H1 (cell line): ENCODE measurements at regions not wholly inside any gene's neighbourhood (a gene's known extent, or its start where the extent isn't known, plus 50 kb on each side); places are given as distances from the start of the nearest gene placed in this dataset.

Experiments
- CTCF ChIA-PET: fragments of 300-600 bp; sonication (Branson Sonifier 250); formaldehyde crosslinking; loops from one replicate; lab custom pipeline; 2021; ENCODE audit not compliant: partially characterized antibody; lab: Charles Lee
- POLR2A ChIA-PET: fragments of 300-600 bp; sonication (Branson Sonifier 250); formaldehyde crosslinking; loops from one replicate; lab custom pipeline; 2021; ENCODE audit warnings: inconsistent platforms; ENCODE audit not compliant: partially characterized antibody; lab: Charles Lee
- DNase-seq, 2 experiments: peaks; one replicate each; pipeline versions ENCODE4 v3.0.0 to v3.0.0-alpha.2; 2010 to 2022; ENCODE audit warnings: low spot score in 2 of 2, low read depth in 1 of 2, mixed read lengths in 1 of 2
- FAIRE-seq: peaks from 2 replicates; lab custom pipeline; 2011; peaks lifted over from hg19 to GRCh38; lab: Jason Lieb, UNC
- H2AFZ ChIP-seq: 2 replicates; pipeline ENCODE4 v1.8.1; 2012; ENCODE audit warnings: low read length, inconsistent platforms
- H2AK5ac ChIP-seq: 2 replicates; pipeline ENCODE4 v1.6.1; 2013; ENCODE audit warnings: low read depth, low read length
- H2BK120ac ChIP-seq: replicated peaks from 2 replicates; pipeline ENCODE3; 2013; ENCODE audit warnings: low read depth, low read length, inconsistent platforms
- H2BK12ac ChIP-seq: 2 replicates; pipeline ENCODE4 v1.6.1; 2013; ENCODE audit warnings: low read depth, low read length
- H2BK15ac ChIP-seq: 2 replicates; pipeline ENCODE4 v1.6.1; 2013; ENCODE audit warnings: low read length
- H2BK20ac ChIP-seq: 2 replicates; pipeline ENCODE4 v1.6.1; 2013; ENCODE audit warnings: low read length
- H2BK5ac ChIP-seq: 2 replicates; pipeline ENCODE4 v1.6.1; 2013; ENCODE audit warnings: low read depth, low read length
- H3K14ac ChIP-seq: 2 replicates; pipeline ENCODE4 v1.6.1; 2013; ENCODE audit warnings: inconsistent platforms; ENCODE audit not compliant: insufficient read length
- H3K18ac ChIP-seq: 2 replicates; pipeline ENCODE4 v1.6.1; 2013; ENCODE audit warnings: low read length; ENCODE audit errors: extremely low read depth
- H3K23ac ChIP-seq: 2 replicates; pipeline ENCODE4 v1.6.1; 2013; ENCODE audit warnings: inconsistent platforms; ENCODE audit not compliant: insufficient read length
- H3K23me2 ChIP-seq: 2 replicates; pipeline ENCODE4 v1.6.1; 2013; ENCODE audit warnings: low read depth, low read length
- H3K27ac ChIP-seq: 2 replicates; pipeline ENCODE4 v1.6.1; 2011; ENCODE audit warnings: low read depth, low read length, inconsistent platforms
- H3K27me3 ChIP-seq, 4 experiments: replicated peaks in 1 of 4; 1 replicate in 1 of 4; 2 replicates in 3 of 4; pipeline versions ENCODE4 v1.6.1 to v1.8.1; 2011 to 2013; ENCODE audit warnings: low read length in 3 of 4, mild to moderate bottlenecking in 3 of 4, inconsistent platforms in 2 of 4, mixed read lengths in 2 of 4, moderate library complexity in 1 of 4; ENCODE audit not compliant: control insufficient read depth in 3 of 4, insufficient read depth in 3 of 4; ENCODE audit errors: extremely low read depth in 1 of 4
- H3K36me3 ChIP-seq, 4 experiments: 2 replicates each; pipeline versions ENCODE4 v1.6.1 to v1.8.1; 2011 to 2013; ENCODE audit warnings: mild to moderate bottlenecking in 4 of 4, low read length in 3 of 4, moderate library complexity in 2 of 4, control low read depth in 1 of 4, inconsistent platforms in 1 of 4; ENCODE audit not compliant: insufficient read depth in 4 of 4, control insufficient read depth in 2 of 4
- H3K4ac ChIP-seq: replicated peaks from 2 replicates; pipeline ENCODE3; 2013; ENCODE audit warnings: low read length, low read depth, mixed read lengths, inconsistent platforms; ENCODE audit not compliant: insufficient read length
- H3K4me1 ChIP-seq, 4 experiments: replicated peaks in 1 of 4; 1 replicate in 1 of 4; 2 replicates in 3 of 4; pipeline versions ENCODE4 v1.6.1 to v1.8.1; 2011 to 2013; ENCODE audit warnings: low read length in 3 of 4, inconsistent platforms in 2 of 4, mixed read lengths in 1 of 4; ENCODE audit not compliant: insufficient read depth in 4 of 4, control insufficient read depth in 3 of 4
- H3K4me2 ChIP-seq, 2 experiments: 2 replicates each; pipeline versions ENCODE4 v1.6.1 to v1.8.1; 2011 to 2013; ENCODE audit warnings: low read depth in 2 of 2, low read length in 2 of 2, control low read depth in 1 of 2, inconsistent platforms in 1 of 2, mild to moderate bottlenecking in 1 of 2; ENCODE audit not compliant: insufficient read depth in 1 of 2
- H3K4me3 ChIP-seq, 4 experiments: fragments of 200-600, 300-600 bp in 1 of 4; sonication (generic), shearing (Covaris generic), sonication (Bioruptor Twin) in 1 of 4; 2 replicates each; pipeline versions ENCODE4 v1.5.1 to v1.8.1; 2011 to 2016; ENCODE audit warnings: low read length in 4 of 4, low read depth in 3 of 4, control low read depth in 2 of 4, inconsistent platforms in 2 of 4, mild to moderate bottlenecking in 2 of 4, mixed read lengths in 1 of 4, moderate library complexity in 1 of 4; ENCODE audit not compliant: insufficient read depth in 2 of 4; ENCODE audit errors: extremely low read depth in 1 of 4
- H3K56ac ChIP-seq: replicated peaks from 2 replicates; pipeline ENCODE3; 2013; ENCODE audit warnings: low read depth, mild to moderate bottlenecking, mixed read lengths, low read length, inconsistent platforms; ENCODE audit not compliant: insufficient read length
- H3K79me1 ChIP-seq: 2 replicates; pipeline ENCODE4 v1.6.1; 2013; ENCODE audit warnings: low read depth, low read length, control low read depth
- H3K79me2 ChIP-seq, 2 experiments: 2 replicates each; pipeline versions ENCODE4 v1.6.1 to v1.8.1; 2012 to 2013; ENCODE audit warnings: low read length in 2 of 2, mild to moderate bottlenecking in 2 of 2, inconsistent platforms in 1 of 2; ENCODE audit not compliant: insufficient read depth in 2 of 2, control insufficient read depth in 1 of 2
- H3K9ac ChIP-seq, 4 experiments: replicated peaks in 1 of 4; 1 replicate in 1 of 4; 2 replicates in 3 of 4; pipeline versions ENCODE4 v1.6.1 to v1.8.1; 2011 to 2013; ENCODE audit warnings: low read depth in 3 of 4, low read length in 3 of 4, control low read depth in 2 of 4, mild to moderate bottlenecking in 2 of 4, moderate library complexity in 2 of 4, inconsistent platforms in 1 of 4; ENCODE audit errors: extremely low read depth in 1 of 4
- H3K9me3 ChIP-seq, 2 experiments: 2 replicates each; pipeline versions ENCODE4 v1.6.1 to v1.8.1; 2012 to 2013; ENCODE audit warnings: mild to moderate bottlenecking in 2 of 2, moderate library complexity in 2 of 2, control low read depth in 1 of 2, inconsistent platforms in 1 of 2, low read depth in 1 of 2, low read length in 1 of 2, mixed read lengths in 1 of 2; ENCODE audit not compliant: insufficient read depth in 2 of 2
- H4K20me1 ChIP-seq, 2 experiments: replicated peaks in 1 of 2; 2 replicates each; pipeline versions ENCODE3 to v1.8.1; 2011 to 2013; ENCODE audit warnings: inconsistent platforms in 2 of 2, low read length in 2 of 2, mild to moderate bottlenecking in 1 of 2; ENCODE audit not compliant: insufficient read depth in 2 of 2, control insufficient read depth in 1 of 2
- H4K5ac ChIP-seq: 2 replicates; pipeline ENCODE4 v1.6.1; 2013; ENCODE audit warnings: low read length, low read depth, mixed read lengths, inconsistent platforms; ENCODE audit not compliant: insufficient read length
- H4K8ac ChIP-seq: 2 replicates; pipeline ENCODE4 v1.8.0; 2013; ENCODE audit warnings: mild to moderate bottlenecking, moderate library complexity, low read length, inconsistent platforms; ENCODE audit not compliant: insufficient read depth; ENCODE audit errors: extremely low read depth
- H4K91ac ChIP-seq: replicated peaks from 2 replicates; pipeline ENCODE3; 2013; ENCODE audit warnings: low read length, mixed read lengths, inconsistent platforms; ENCODE audit not compliant: insufficient read length
- NANOG ChIP-seq: IDR thresholded peaks from 2 replicates; pipeline ENCODE4 v1.6.1; 2011; ENCODE audit warnings: low read length, low read depth, mild to moderate bottlenecking, inconsistent platforms; ENCODE audit not compliant: insufficient read depth, poor library complexity, severe bottlenecking
- RAD21 ChIP-seq, 2 experiments: IDR thresholded peaks in 1 of 2; conservative IDR thresholded peaks in 1 of 2; 2 replicates each; pipeline ENCODE4 v1.6.1; 2011; ENCODE audit warnings: low read depth in 2 of 2, low read length in 2 of 2, improper control_type of control experiment in 1 of 2, inconsistent platforms in 1 of 2, mild to moderate bottlenecking in 1 of 2, moderate library complexity in 1 of 2
- TBP ChIP-seq: IDR thresholded peaks from 2 replicates; pipeline ENCODE4 v1.6.1; 2011; ENCODE audit warnings: low read depth, low read length, improper control_type of control experiment
- TEAD4 ChIP-seq: IDR thresholded peaks from 2 replicates; pipeline ENCODE4 v1.6.1; 2012; ENCODE audit warnings: low read depth, low read length, inconsistent platforms, mixed read lengths
- WGBS, 2 experiments: shearing (Covaris generic) in 1 of 2; methylation state at CpG; one replicate each; pipeline versions ENCODE4 v1.1.6 to v1.1.7; 2013 to 2015; ENCODE audit warnings: low lambda C conversion rate in 2 of 2, mixed read lengths in 2 of 2, inconsistent platforms in 1 of 2, low coverage in 1 of 2, missing lambda C conversion rate in 1 of 2; ENCODE audit not compliant: insufficient replicate concordance in 2 of 2, insufficient coverage in 1 of 2, insufficient read length in 1 of 2; ENCODE audit errors: extremely low coverage in 1 of 2, missing lambda C conversion rate in 1 of 2; 5-methylcytosine and 5-hydroxymethylcytosine counted together

GRCh38 chr3:187896646-187897045, 151.4 kb upstream of the BCL6 start:
- H4K8ac ChIP-seq, result no peak overlapping the region
- peaks cover 0 to 8% (median 6%) of the 10 kb centered on the region in 4 experiments; a peak in 5 of 7 replicates for H3K4me1 ChIP-seq
- H3K56ac ChIP-seq, result no peak overlapping the region
- no peak overlapping the region for H3K4me2 ChIP-seq
- no peak overlapping the region for H2BK20ac ChIP-seq
- H3K79me2 ChIP-seq, result no peaks in the 10 kb centered on the region
- H3K14ac ChIP-seq, result no peak overlapping the region
- no peaks in the 10 kb centered on the region for H3K79me1 ChIP-seq
- no peak overlapping the region for H3K9ac ChIP-seq
- POLR2A ChIA-PET, result no interaction called here
- no peaks in the 10 kb centered on the region for H3K23me2 ChIP-seq
- DNase-seq, result no peak
- H2BK5ac ChIP-seq, result no peak overlapping the region
- no peak overlapping the region for H4K91ac ChIP-seq
- no peak overlapping the region for H4K5ac ChIP-seq
- TF ChIP-seq TBP (no peak), TEAD4 (no peak), NANOG (no peak), RAD21 (IDR thresholded peaks at IDR 0.05 in 1 of 2, conservative IDR thresholded peaks at IDR 0.05 in 1 of 2; ENCODE audit: low read depth in 2 of 2, low read length in 2 of 2) (peak; percentile 7 to 40; a peak in 1 of 4 replicates)
- H2AK5ac ChIP-seq, result no peak overlapping the region
- no peaks in the 10 kb centered on the region for H3K36me3 ChIP-seq
- H3K23ac ChIP-seq, result no peak overlapping the region
- peak overlapping the region; percentile 33; the same call in 1 of the 2 replicates for H2BK12ac ChIP-seq
- H4K20me1 ChIP-seq, result no peaks in the 10 kb centered on the region
- H2BK15ac ChIP-seq, result no peak overlapping the region
- no peak overlapping the region; the same call in 1 of the 2 replicates for H2AFZ ChIP-seq
- CTCF ChIA-PET, result interaction anchor here (1.1 to 1.5 kb wide), 4 partner anchors 146 to 157 kb away, joined by 3 to 6 read pairs (median 4); no protein-coding TSS in a partner anchor
- peak overlapping the region; percentile 32; the same call in 1 of the 2 replicates for H3K18ac ChIP-seq
- H3K27ac ChIP-seq, result no peak overlapping the region
- H3K27me3 ChIP-seq, result no peaks in the 10 kb centered on the region
- no peak overlapping the region for H3K4ac ChIP-seq
- no peak overlapping the region for H2BK120ac ChIP-seq
- no peaks in the 10 kb centered on the region for H3K9me3 ChIP-seq
- FAIRE-seq, result no peak
- 86% methylated on average over 6 of the region's 6 CpGs; no CpG with 5 or more reads in 1 of the 2 experiments for WGBS, 2 experiments
- no peak overlapping the region for H3K4me3 ChIP-seq
